Cardiac fibroblast (primary cell): ENCODE measurements at regions not wholly inside any gene's neighbourhood (a gene's known extent, or its start where the extent isn't known, plus 50 kb on each side); places are given as distances from the start of the nearest gene placed in this dataset.

Source experiments
- DNase-seq, 2 donors: peaks; one replicate each; pipeline versions ENCODE4 v3.0.0 to v3.0.0-alpha.2; 2010; ENCODE audit warnings: low read depth in 2 of 2
- H3K4me3 ChIP-seq, 2 donors: replicated peaks in 1 of 2; 1 replicate in 1 of 2; 2 replicates in 1 of 2; pipeline ENCODE4 v1.5.1; 2011; ENCODE audit warnings: low read depth in 2 of 2, low read length in 2 of 2, mild to moderate bottlenecking in 2 of 2, moderate library complexity in 1 of 2
- CTCF ChIP-seq: IDR thresholded peaks from one replicate; pipeline ENCODE4 v1.5.1; 2011; ENCODE audit warnings: low read depth, mild to moderate bottlenecking, low read length, inconsistent platforms

GRCh38 chr6:131418441-131418840, 154.6 kb upstream of the ARG1 start:
- DNase-seq: no peak
- no peak overlapping the region for H3K4me3 ChIP-seq
- no peak for TF ChIP-seq CTCF

- TF ChIP-seq CTCF: no peak
- H3K4me3 ChIP-seq: no peak overlapping the region
- no peak for DNase-seq
Measured at GRCh38 chr6:131419702-131420101, 153.3 kb upstream of the ARG1 start.

- DNase-seq: no peak
- TF ChIP-seq CTCF: no peak
- no peak overlapping the region for H3K4me3 ChIP-seq
Measured at GRCh38 chr6:131424016-131424415, 149.0 kb upstream of the ARG1 start.

GRCh38 chr6:131424475-131424874, 148.6 kb upstream of the ARG1 start:
- no peak overlapping the region for H3K4me3 ChIP-seq
- DNase-seq: no peak
- no peak for TF ChIP-seq CTCF

- H3K4me3 ChIP-seq: no peak overlapping the region
Measured at GRCh38 chr6:131427434-131428058, 145.5 kb upstream of the ARG1 start.

GRCh38 chr6:131430531-131430930, 142.5 kb upstream of the ARG1 start:
- DNase-seq: no peak
- no peak overlapping the region for H3K4me3 ChIP-seq
- TF ChIP-seq CTCF: no peak

More at GRCh38 chr6:131427434-131428058, 145.5 kb upstream of the ARG1 start:
- TF ChIP-seq CTCF: no peak
- no peak for DNase-seq

- no peak for TF ChIP-seq CTCF
- H3K4me3 ChIP-seq: no peak overlapping the region
- DNase-seq: no peak
Measured at GRCh38 chr6:131431718-131432117, 141.3 kb upstream of the ARG1 start.
